Sciatic nerve (tissue), 2 donors: ENCODE measurements at regions not wholly inside any gene's neighbourhood (a gene's known extent, or its start where the extent isn't known, plus 50 kb on each side); places are given as distances from the start of the nearest gene placed in this dataset.
"Not testable (repeated sequence)": the region's sequence is repeated elsewhere in the genome, so short reads cannot be mapped to it uniquely, and the experiment has no call there.

ENCODE experiments used
- ATAC-seq: fragments of 200-7000 bp; cut with Tn5 transposase; one replicate; pipeline ENCODE4 v1.9.1; 2020; ENCODE audit warnings: mild to moderate bottlenecking, moderate library complexity
- DNase-seq: peaks from one replicate; pipeline ENCODE4 v3.0.0-alpha.2; 2020; ENCODE audit warnings: low spot score
- intact Hi-C: fragments of 100-400 bp; cut with DNase I; formaldehyde crosslinking; loops from one replicate; pipeline ENCODE4 v1.14.2; 2022
- donor health status: DM: no; HTN: no; CAD: no.
- donor health status: DM: no; HTN: no; CAD: no.

GRCh38 chr5:99081711-99082110 is 152.9 kb upstream of the CHD1 start:
- DNase-seq = no peak
- intact Hi-C loops = no loop called here

GRCh38 chr5:99076723-99077640 is 148.2 kb upstream of the CHD1 start:
- DNase-seq = no peak
- intact Hi-C loops = no loop called here
- no peak for ATAC-seq

More at GRCh38 chr5:99081711-99082110, 152.9 kb upstream of the CHD1 start:
- no peak for ATAC-seq

GRCh38 chr5:99072846-99073245 is 144.0 kb upstream of the CHD1 start:
- ATAC-seq (no peak), DNase-seq (no peak)
- intact Hi-C loops = no loop called here

GRCh38 chr5:99070822-99071221 is 142.0 kb upstream of the CHD1 start:
- DNase-seq (no peak), ATAC-seq (no peak)
- intact Hi-C loops = no loop called here

- DNase-seq (no peak), ATAC-seq (no peak)
- intact Hi-C loops = no loop called here
These were observed 141.6 kb upstream of the CHD1 start for GRCh38 chr5:99070362-99070761.

GRCh38 chr5:99068944-99069650 is 140.3 kb upstream of the CHD1 start:
- ATAC-seq = no peak
- intact Hi-C loops = no loop called here
- DNase-seq = no peak

GRCh38 chr5:99063737-99064136 is 134.9 kb upstream of the CHD1 start:
- ATAC-seq (no peak), DNase-seq (no peak)
- intact Hi-C loops = loop anchor here (5.0 kb wide), 1 partner anchor 401 kb away; no protein-coding TSS in a partner anchor

GRCh38 chr5:99061711-99062110 is 132.9 kb upstream of the CHD1 start:
- ATAC-seq (no peak), DNase-seq (no peak)
- intact Hi-C loops = loop anchor here (5.0 kb wide), 1 partner anchor 399 kb away; no protein-coding TSS in a partner anchor

GRCh38 chr5:99061299-99061698 is 132.5 kb upstream of the CHD1 start:
- ATAC-seq = no peak
- intact Hi-C loops = loop anchor here (5.0 kb wide), 1 partner anchor 399 kb away; no protein-coding TSS in a partner anchor

GRCh38 chr5:99060306-99061261 is 131.8 kb upstream of the CHD1 start:
- intact Hi-C loops = loop anchor here (5.0 kb wide), 1 partner anchor 398 kb away; no protein-coding TSS in a partner anchor
- peak; percentile 60 for ATAC-seq
- peak; percentile 90 for DNase-seq

More at GRCh38 chr5:99061299-99061698, 132.5 kb upstream of the CHD1 start:
- no peak for DNase-seq

- no peak for ATAC-seq
- DNase-seq = no peak
- intact Hi-C loops = loop anchor here (5.0 kb wide), 1 partner anchor 397 kb away; no protein-coding TSS in a partner anchor
These were observed 130.9 kb upstream of the CHD1 start for GRCh38 chr5:99059685-99060084.

GRCh38 chr5:99058466-99058865 is 129.7 kb upstream of the CHD1 start:
- DNase-seq = no peak
- intact Hi-C loops = no loop called here
- ATAC-seq = no peak

GRCh38 chr5:99054972-99055371 is 126.2 kb upstream of the CHD1 start:
- no peak for DNase-seq
- intact Hi-C loops = no loop called here
- ATAC-seq = no peak

- intact Hi-C loops = no loop called here
- ATAC-seq (no peak), DNase-seq (no peak)
These were observed 117.1 kb upstream of the CHD1 start for GRCh38 chr5:99045871-99046270.

GRCh38 chr5:99043257-99043656 is 114.5 kb upstream of the CHD1 start:
- DNase-seq, ATAC-seq, intact Hi-C loops: not testable (repeated sequence)

GRCh38 chr5:99037668-99038067 is 108.9 kb upstream of the CHD1 start:
- DNase-seq = no peak
- intact Hi-C loops = loop anchor here (10.0 kb wide), 1 partner anchor 133 kb away; no protein-coding TSS in a partner anchor
- no peak for ATAC-seq

GRCh38 chr5:99035942-99036341 is 107.1 kb upstream of the CHD1 start:
- intact Hi-C loops = loop anchor here (10.0 kb wide), 1 partner anchor 131 kb away; no protein-coding TSS in a partner anchor
- DNase-seq (no peak), ATAC-seq (no peak)

GRCh38 chr5:99034336-99034735 is 105.5 kb upstream of the CHD1 start:
- ATAC-seq (no peak), DNase-seq (no peak)
- intact Hi-C loops = loop anchor here (10.0 kb wide), 1 partner anchor 130 kb away; no protein-coding TSS in a partner anchor
